Hepatocyte (in vitro differentiated cells): ENCODE measurements at regions not wholly inside any gene's neighbourhood (a gene's known extent, or its start where the extent isn't known, plus 50 kb on each side); places are given as distances from the start of the nearest gene placed in this dataset.

ENCODE experiments used
- DNase-seq: peaks from one replicate; pipeline ENCODE4 v3.0.0-alpha.2; 2016; ENCODE audit warnings: low spot score
- H2AFZ ChIP-seq: fragments of 200-600 bp; sonication (generic); 2 replicates; pipeline ENCODE4 v1.6.0; 2016; ENCODE audit warnings: antibody characterized with exemption, mild to moderate bottlenecking
- H3K27ac ChIP-seq: fragments of 200-600 bp; sonication (generic); 2 replicates; pipeline ENCODE4 v1.5.1; 2016; ENCODE audit warnings: mild to moderate bottlenecking
- H3K27me3 ChIP-seq: fragments of 200-600 bp; sonication (generic); 2 replicates; pipeline ENCODE4 v1.6.1; 2016
- H3K36me3 ChIP-seq: fragments of 200-600 bp; sonication (generic); replicated peaks from 2 replicates; pipeline ENCODE4 v1.5.1; 2016; ENCODE audit warnings: low read depth; ENCODE audit not compliant: insufficient read depth
- H3K4me1 ChIP-seq: fragments of 200-600 bp; sonication (generic); 2 replicates; pipeline ENCODE4 v1.5.1; 2016; ENCODE audit warnings: mild to moderate bottlenecking, moderate library complexity; ENCODE audit not compliant: insufficient read depth
- H3K4me2 ChIP-seq: fragments of 200-600 bp; sonication (generic); 2 replicates; pipeline ENCODE4 v1.6.0; 2016
- H3K4me3 ChIP-seq: fragments of 200-600 bp; sonication (generic); 2 replicates; pipeline ENCODE4 v1.5.1; 2016; ENCODE audit warnings: mild to moderate bottlenecking
- H3K79me2 ChIP-seq: fragments of 200-600 bp; sonication (generic); 2 replicates; pipeline ENCODE4 v1.6.0; 2017; ENCODE audit warnings: mild to moderate bottlenecking
- H3K9me2 ChIP-seq: fragments of 200-600 bp; sonication (generic); replicated peaks from 2 replicates; pipeline ENCODE4 v1.6.0; 2017; ENCODE audit warnings: mild to moderate bottlenecking; ENCODE audit not compliant: insufficient read depth
- H3K9me3 ChIP-seq: fragments of 200-600 bp; sonication (generic); 2 replicates; pipeline ENCODE4 v1.5.1; 2016; ENCODE audit warnings: low read depth, mild to moderate bottlenecking
- H4K20me1 ChIP-seq: fragments of 200-600 bp; sonication (generic); 2 replicates; pipeline ENCODE4 v1.6.0; 2016; ENCODE audit warnings: mild to moderate bottlenecking; ENCODE audit not compliant: insufficient read depth, poor library complexity, severe bottlenecking
- EZH2 ChIP-seq: fragments of 200-600 bp; sonication (generic); IDR thresholded peaks from 2 replicates; pipeline ENCODE4 v1.6.1; 2016; ENCODE audit warnings: antibody characterized with exemption, mild to moderate bottlenecking, borderline replicate concordance
- EZH2phosphoT487 ChIP-seq: fragments of 200-600 bp; sonication (generic); IDR thresholded peaks from one replicate; pipeline ENCODE4 v1.6.1; 2018; ENCODE audit warnings: antibody characterized with exemption, mild to moderate bottlenecking, low read depth, moderate library complexity; ENCODE audit not compliant: unreplicated experiment, severe bottlenecking
- WGBS: methylation state at CpG from one replicate; pipeline ENCODE4 v1.1.6; 2016; ENCODE audit warnings: low lambda C conversion rate; ENCODE audit errors: missing lambda C conversion rate; 5-methylcytosine and 5-hydroxymethylcytosine counted together
- TF ChIP-seq, protein P1 (sequence below): fragments of 200-600 bp; sonication (generic); IDR thresholded peaks from 2 replicates; pipeline ENCODE4 v1.5.1; 2016; ENCODE audit warnings: antibody characterized with exemption, mild to moderate bottlenecking; ENCODE audit not compliant: poor library complexity

DNA sequence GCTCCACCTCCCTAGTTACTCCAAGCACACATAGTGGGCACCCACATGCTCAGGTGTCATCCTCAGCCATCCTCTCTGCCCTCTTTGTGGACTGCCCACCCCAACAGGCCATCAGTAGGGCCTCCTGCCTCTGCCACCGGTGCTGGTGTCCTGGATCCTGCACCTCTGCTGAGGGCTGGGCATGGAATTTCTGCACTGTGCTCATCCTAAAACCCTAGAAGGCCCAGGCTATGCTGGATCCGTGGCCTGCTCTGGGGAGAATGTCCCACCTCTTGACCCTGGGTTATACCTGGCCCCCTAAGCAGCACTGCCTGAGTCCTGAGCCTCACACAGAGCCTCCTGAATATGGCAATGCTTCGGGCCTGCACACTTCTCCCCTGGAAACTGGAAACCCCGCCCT lies 318.3 kb downstream of the MATN1 start:
- TF ChIP-seq EZH2: no peak
- TF ChIP-seq, protein P1, sequence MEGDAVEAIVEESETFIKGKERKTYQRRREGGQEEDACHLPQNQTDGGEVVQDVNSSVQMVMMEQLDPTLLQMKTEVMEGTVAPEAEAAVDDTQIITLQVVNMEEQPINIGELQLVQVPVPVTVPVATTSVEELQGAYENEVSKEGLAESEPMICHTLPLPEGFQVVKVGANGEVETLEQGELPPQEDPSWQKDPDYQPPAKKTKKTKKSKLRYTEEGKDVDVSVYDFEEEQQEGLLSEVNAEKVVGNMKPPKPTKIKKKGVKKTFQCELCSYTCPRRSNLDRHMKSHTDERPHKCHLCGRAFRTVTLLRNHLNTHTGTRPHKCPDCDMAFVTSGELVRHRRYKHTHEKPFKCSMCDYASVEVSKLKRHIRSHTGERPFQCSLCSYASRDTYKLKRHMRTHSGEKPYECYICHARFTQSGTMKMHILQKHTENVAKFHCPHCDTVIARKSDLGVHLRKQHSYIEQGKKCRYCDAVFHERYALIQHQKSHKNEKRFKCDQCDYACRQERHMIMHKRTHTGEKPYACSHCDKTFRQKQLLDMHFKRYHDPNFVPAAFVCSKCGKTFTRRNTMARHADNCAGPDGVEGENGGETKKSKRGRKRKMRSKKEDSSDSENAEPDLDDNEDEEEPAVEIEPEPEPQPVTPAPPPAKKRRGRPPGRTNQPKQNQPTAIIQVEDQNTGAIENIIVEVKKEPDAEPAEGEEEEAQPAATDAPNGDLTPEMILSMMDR: no peak
- TF ChIP-seq EZH2phosphoT487: no peak

DNA sequence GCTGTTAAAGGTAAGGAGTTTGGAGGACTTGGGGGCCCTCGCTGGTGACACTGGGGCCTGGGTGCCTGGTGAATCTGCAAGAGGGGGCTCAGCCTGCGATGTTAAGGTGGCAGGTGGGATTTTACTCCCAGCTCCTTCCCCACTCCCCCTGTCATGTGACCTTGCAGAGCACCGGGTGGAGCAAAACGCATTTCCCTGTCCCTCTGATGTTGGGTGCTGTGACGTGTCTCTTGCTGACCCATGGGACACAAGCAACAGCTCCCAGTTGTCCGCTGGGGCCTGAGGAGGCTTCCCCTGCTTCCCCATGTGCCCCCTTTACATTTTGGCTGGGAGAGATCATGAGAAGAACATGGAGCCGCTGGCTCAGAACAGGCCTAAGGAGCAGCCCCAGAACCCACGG lies 319.0 kb downstream of the MATN1 start:
- H3K4me2 ChIP-seq: no peak overlapping the region
- peaks cover 6% of the 10 kb centered on the region for H3K27me3 ChIP-seq
- H3K4me3 ChIP-seq: no peak overlapping the region
- TF ChIP-seq, protein P1: no peak
- TF ChIP-seq EZH2phosphoT487: no peak
- no peak for TF ChIP-seq EZH2
- no peak overlapping the region for H2AFZ ChIP-seq
- DNase-seq: no peak
- no peaks in the 10 kb centered on the region for H3K4me1 ChIP-seq
- WGBS: 82% methylated on average over 8 of the region's 8 CpGs
- no peaks in the 10 kb centered on the region for H3K36me3 ChIP-seq
- H4K20me1 ChIP-seq: no peaks in the 10 kb centered on the region
- no peaks in the 10 kb centered on the region for H3K9me2 ChIP-seq
- no peak overlapping the region for H3K27ac ChIP-seq
- no peaks in the 10 kb centered on the region for H3K79me2 ChIP-seq
- no peaks in the 10 kb centered on the region for H3K9me3 ChIP-seq

More for the DNA sequence above, 318.3 kb downstream of the MATN1 start:
- Histone ChIP-seq H3K27me3 (peaks cover 6% of the 10 kb centered on the region), H3K9me2 (no peaks in the 10 kb centered on the region), H3K79me2 (no peaks in the 10 kb centered on the region), H3K4me2 (no peak overlapping the region), H2AFZ (no peak overlapping the region), H4K20me1 (no peaks in the 10 kb centered on the region), H3K36me3 (no peaks in the 10 kb centered on the region), H3K4me1 (no peaks in the 10 kb centered on the region), H3K4me3 (no peak overlapping the region), H3K9me3 (no peaks in the 10 kb centered on the region), H3K27ac (no peak overlapping the region)
- no peak for DNase-seq
- 93% methylated on average over 4 of the region's 4 CpGs for WGBS

DNA sequence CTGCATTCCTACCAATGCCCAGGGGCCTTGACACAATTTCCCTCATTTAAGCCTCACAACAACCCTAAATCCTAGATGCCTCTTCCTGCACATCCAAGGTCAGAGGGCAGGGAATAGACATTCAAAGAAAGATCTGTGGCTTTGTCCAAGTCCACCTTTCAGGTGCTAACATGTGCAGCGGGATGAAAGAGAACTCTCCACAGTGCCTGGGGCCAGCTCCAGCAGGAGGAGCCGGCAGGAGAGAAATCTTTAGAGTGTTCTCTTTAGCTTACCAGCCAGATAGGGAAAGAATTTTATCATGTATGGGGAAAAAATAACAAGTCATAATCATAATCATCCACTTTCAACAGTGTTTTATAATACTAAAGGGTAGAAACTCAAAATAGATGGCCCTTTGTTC lies 319.7 kb downstream of the MATN1 start:
- Histone ChIP-seq H3K4me1 (no peaks in the 10 kb centered on the region), H4K20me1 (no peaks in the 10 kb centered on the region), H2AFZ (no peak overlapping the region), H3K79me2 (no peaks in the 10 kb centered on the region), H3K27ac (no peak overlapping the region), H3K27me3 (peaks cover 6% of the 10 kb centered on the region), H3K9me2 (no peaks in the 10 kb centered on the region), H3K4me2 (no peak overlapping the region), H3K4me3 (no peak overlapping the region), H3K36me3 (no peaks in the 10 kb centered on the region), H3K9me3 (no peaks in the 10 kb centered on the region)
- TF ChIP-seq EZH2 (no peak), EZH2phosphoT487 (no peak)
- TF ChIP-seq, protein P1: no peak
- DNase-seq: no peak
- 57% methylated on average over 2 of the region's 2 CpGs for WGBS

DNA sequence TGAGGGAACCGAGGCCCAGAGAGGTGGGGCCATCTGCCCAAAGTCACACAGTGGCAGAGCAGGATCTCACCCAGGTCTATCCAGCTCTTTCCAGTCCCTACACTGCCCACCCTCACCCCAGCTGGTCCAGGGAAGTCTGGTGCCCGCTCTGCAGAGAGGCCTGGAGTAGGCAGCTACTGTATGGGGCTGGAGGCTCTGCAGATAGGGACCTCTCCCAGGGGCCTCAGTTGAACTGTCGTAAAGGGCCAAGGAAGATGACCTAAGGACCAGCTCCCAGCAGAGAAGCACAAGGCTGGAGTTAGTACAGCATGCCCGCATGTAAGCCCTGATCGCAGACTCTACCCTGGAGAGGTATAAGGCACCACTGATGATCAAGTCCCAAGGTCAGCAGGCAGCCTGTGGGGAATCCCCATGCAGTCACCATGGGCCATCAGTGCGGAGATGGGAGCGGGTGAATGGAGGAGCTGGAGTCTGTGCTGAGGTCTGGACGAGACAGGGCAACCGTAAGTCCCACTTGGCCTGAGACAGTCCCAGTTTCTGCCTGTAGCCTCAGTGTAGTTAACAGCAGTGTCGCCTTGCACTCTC lies 320.2 kb downstream of the MATN1 start:
- H3K9me2 ChIP-seq: no peaks in the 10 kb centered on the region
- H3K4me1 ChIP-seq: no peaks in the 10 kb centered on the region
- H4K20me1 ChIP-seq: no peaks in the 10 kb centered on the region
- no peak for DNase-seq
- H3K4me2 ChIP-seq: no peak overlapping the region
- no peaks in the 10 kb centered on the region for H3K9me3 ChIP-seq
- H3K27me3 ChIP-seq: peaks cover 6% of the 10 kb centered on the region
- H3K4me3 ChIP-seq: no peak overlapping the region
- no peak overlapping the region for H2AFZ ChIP-seq
- TF ChIP-seq EZH2phosphoT487 (no peak), EZH2 (no peak)
- TF ChIP-seq, protein P1: no peak
- no peaks in the 10 kb centered on the region for H3K79me2 ChIP-seq
- WGBS: 90% methylated on average over 10 of the region's 10 CpGs
- no peaks in the 10 kb centered on the region for H3K36me3 ChIP-seq
- no peak overlapping the region for H3K27ac ChIP-seq
